Naive B cell (primary cell): ENCODE measurements at regions not wholly inside any gene's neighbourhood (a gene's known extent, or its start where the extent isn't known, plus 50 kb on each side); places are given as distances from the start of the nearest gene placed in this dataset.

Experiments
- ATAC-seq, 2 donors: fragments of 150-1000 bp; cut with Tn5 transposase; 2 replicates each; pipeline ENCODE4 v1.10.0; 2021; ENCODE audit warnings: low read depth in 2 of 2, mild to moderate bottlenecking in 2 of 2, moderate library complexity in 2 of 2
- DNase-seq: peaks from one replicate; pipeline ENCODE4 v3.0.0; 2022
- H3K27ac Mint-ChIP-seq, 6 donors: one replicate each; pipeline ENCODE4 v1.8.0; 2020 to 2022; ENCODE audit warnings: mild to moderate bottlenecking in 6 of 6, mixed read lengths in 6 of 6, moderate library complexity in 5 of 6, inconsistent platforms in 2 of 6
- H3K27me3 Mint-ChIP-seq, 3 donors: one replicate each; pipeline ENCODE4 v1.8.0; 2021 to 2022; ENCODE audit warnings: mixed read lengths in 3 of 3, mild to moderate bottlenecking in 1 of 3
- H3K36me3 Mint-ChIP-seq, 2 donors: one replicate each; pipeline ENCODE4 v1.8.0; 2020 to 2022; ENCODE audit warnings: mixed read lengths in 2 of 2, inconsistent platforms in 1 of 2, mild to moderate bottlenecking in 1 of 2
- H3K4me1 Mint-ChIP-seq, 3 donors: one replicate each; pipeline ENCODE4 v1.8.0; 2020 to 2022; ENCODE audit warnings: mixed read lengths in 3 of 3, inconsistent platforms in 1 of 3, mild to moderate bottlenecking in 1 of 3, moderate library complexity in 1 of 3
- H3K4me3 Mint-ChIP-seq, 8 donors: one replicate each; pipeline ENCODE4 v1.8.0; 2020 to 2022; ENCODE audit warnings: mild to moderate bottlenecking in 8 of 8, mixed read lengths in 8 of 8, moderate library complexity in 8 of 8, inconsistent platforms in 2 of 8
- H3K9me3 Mint-ChIP-seq, 7 donors: one replicate each; pipeline ENCODE4 v1.8.0; 2020 to 2022; ENCODE audit warnings: mixed read lengths in 7 of 7, mild to moderate bottlenecking in 5 of 7, inconsistent platforms in 2 of 7, moderate library complexity in 1 of 7

DNA sequence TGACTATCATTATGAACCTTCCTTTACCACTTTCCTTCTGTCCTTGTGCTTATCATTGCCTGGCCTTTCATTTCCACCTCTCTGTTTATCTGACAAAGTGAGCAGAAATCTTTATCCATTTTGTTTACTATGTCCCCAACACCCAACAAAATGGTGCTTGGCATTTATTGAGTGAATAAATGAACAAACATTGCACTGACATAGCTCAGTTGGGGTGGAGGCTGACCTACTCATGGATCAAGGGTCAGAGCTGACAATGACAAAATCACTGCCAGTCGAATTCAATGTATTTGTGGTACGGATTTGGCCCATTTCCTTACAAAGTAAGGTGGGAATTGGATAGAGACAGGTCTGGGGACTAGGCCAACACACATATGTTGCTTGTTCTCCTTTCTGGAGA, 257.4 kb upstream of the PLXNA2 start:
- H3K27me3 Mint-ChIP-seq, result peaks cover 3 to 15% (median 7%) of the 10 kb centered on the region in 3 donors
- H3K9me3 Mint-ChIP-seq, result peaks cover 0 to 4% (median 0%) of the 10 kb centered on the region in 7 donors
- no peak for ATAC-seq

DNA sequence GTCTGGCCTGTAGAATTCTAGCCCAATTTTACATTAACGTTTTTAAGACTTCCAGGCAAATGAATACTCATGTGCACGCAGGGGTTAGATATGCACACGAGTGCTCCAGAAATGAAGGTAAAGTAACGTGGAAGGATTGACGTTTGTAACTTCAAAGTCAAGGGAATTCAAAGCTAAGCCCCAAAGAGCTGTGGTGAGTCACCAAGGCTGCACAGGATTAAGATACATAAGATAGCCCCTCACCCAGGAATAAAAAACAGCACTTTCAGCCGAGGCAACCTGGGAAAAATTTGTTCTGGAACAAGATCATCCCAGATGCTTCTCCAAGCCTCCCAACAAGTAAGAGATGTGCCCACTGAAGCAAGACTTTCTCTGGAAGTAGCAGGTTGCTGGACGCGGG, 259.6 kb upstream of the PLXNA2 start:
- no peaks in the 10 kb centered on the region for H3K36me3 Mint-ChIP-seq
- peaks cover 3 to 12% (median 9%) of the 10 kb centered on the region in 3 donors for H3K27me3 Mint-ChIP-seq
- ATAC-seq, result no peak
- DNase-seq, result no peak
- no peaks in the 10 kb centered on the region for H3K4me1 Mint-ChIP-seq
- H3K27ac Mint-ChIP-seq, result no peak overlapping the region
- peaks cover 0 to 1% (median 0%) of the 10 kb centered on the region in 7 donors for H3K9me3 Mint-ChIP-seq
- no peak overlapping the region for H3K4me3 Mint-ChIP-seq

More for the DNA sequence above, 257.4 kb upstream of the PLXNA2 start:
- no peak overlapping the region for H3K4me3 Mint-ChIP-seq
- no peak for DNase-seq
- H3K36me3 Mint-ChIP-seq, result no peaks in the 10 kb centered on the region
- H3K4me1 Mint-ChIP-seq, result no peaks in the 10 kb centered on the region
- no peak overlapping the region for H3K27ac Mint-ChIP-seq

DNA sequence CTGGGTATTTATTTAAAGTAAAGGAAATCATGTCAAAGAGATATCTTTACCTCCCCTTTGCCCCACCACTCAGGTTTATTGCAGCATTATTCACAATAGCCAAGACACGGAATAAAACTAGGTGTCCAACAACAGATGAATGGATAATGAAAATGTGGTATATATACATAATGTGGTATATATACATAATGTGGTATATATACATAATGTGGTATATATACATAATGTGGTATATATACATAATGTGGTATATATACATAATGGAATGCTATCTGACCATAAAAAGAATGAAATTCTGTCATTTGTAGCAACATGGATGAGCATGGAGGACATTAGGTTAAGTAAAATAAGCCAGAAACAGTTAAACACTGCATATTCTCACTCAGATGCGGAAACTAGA, 262.6 kb upstream of the PLXNA2 start:
- Mint-ChIP-seq H3K9me3 (no peaks in the 10 kb centered on the region), H3K27me3 (peaks cover 0 to 5% (median 0%) of the 10 kb centered on the region in 3 donors), H3K4me3 (no peak overlapping the region), H3K4me1 (no peaks in the 10 kb centered on the region), H3K36me3 (no peaks in the 10 kb centered on the region), H3K27ac (no peak overlapping the region)
- DNase-seq (no peak), ATAC-seq (no peak)

DNA sequence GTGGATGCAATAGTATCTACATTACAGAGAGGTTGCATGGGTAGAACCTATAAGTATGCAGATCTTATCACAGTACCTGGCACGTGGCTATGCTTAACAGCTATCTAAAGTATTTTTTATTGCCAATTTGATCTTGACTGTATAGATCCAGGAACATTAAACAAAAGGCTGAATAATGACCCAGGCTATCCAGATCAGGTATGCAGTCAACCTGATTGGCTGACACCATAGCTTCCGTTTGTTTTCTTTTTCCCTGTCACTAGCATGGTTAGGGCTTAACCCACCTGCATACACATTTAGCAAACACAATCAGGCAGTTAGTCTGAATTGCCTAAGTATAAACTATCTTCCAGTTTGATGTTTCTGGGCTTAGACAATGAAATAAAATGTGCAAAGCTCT, 264.9 kb upstream of the PLXNA2 start:
- H3K36me3 Mint-ChIP-seq, result no peaks in the 10 kb centered on the region
- H3K27me3 Mint-ChIP-seq, result peaks cover 0 to 5% (median 0%) of the 10 kb centered on the region in 3 donors
- no peaks in the 10 kb centered on the region for H3K4me1 Mint-ChIP-seq
- no peak overlapping the region for H3K4me3 Mint-ChIP-seq
- H3K9me3 Mint-ChIP-seq, result no peaks in the 10 kb centered on the region
- H3K27ac Mint-ChIP-seq, result no peak overlapping the region
- ATAC-seq (no peak), DNase-seq (no peak)

DNA sequence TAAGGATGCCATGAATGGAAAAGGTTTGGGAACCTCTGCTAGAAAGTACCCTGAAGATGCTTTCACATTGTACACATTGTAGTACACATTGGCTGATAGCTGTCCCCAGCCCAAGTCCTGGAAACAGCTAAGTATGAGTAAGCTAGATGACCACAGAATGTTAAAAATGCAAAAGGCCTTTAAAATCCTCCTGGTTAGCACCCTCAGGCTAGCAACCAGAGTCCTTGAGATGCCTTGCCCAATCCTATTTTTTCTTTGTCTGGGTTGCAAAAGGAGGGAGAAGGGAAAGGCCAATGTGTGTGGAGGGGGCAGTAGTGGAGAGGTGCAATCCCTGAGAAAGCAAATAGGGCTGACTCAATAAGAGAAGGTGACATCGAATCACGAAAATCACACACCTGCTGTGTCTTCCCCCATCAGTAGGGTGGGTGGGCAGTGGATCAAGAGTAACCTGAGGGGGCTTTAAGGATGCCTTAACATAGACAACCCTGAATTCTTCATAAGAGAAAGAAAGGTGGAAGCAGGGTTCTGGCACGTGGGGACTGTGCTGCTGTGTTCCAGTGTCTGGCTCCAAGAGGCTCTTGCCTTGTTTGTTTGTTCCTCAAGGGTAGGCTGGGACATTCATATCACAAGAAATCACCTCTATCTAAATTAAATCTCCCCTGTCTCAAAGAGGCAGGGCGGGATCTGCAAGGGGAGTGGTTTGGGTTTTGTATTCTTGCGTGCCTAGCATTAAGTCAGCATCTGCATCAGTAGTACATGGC, 266.2 kb upstream of the PLXNA2 start:
- Mint-ChIP-seq H3K4me1 (no peaks in the 10 kb centered on the region), H3K9me3 (peaks cover 0 to 4% (median 0%) of the 10 kb centered on the region in 7 donors), H3K27ac (no peak overlapping the region)

DNA sequence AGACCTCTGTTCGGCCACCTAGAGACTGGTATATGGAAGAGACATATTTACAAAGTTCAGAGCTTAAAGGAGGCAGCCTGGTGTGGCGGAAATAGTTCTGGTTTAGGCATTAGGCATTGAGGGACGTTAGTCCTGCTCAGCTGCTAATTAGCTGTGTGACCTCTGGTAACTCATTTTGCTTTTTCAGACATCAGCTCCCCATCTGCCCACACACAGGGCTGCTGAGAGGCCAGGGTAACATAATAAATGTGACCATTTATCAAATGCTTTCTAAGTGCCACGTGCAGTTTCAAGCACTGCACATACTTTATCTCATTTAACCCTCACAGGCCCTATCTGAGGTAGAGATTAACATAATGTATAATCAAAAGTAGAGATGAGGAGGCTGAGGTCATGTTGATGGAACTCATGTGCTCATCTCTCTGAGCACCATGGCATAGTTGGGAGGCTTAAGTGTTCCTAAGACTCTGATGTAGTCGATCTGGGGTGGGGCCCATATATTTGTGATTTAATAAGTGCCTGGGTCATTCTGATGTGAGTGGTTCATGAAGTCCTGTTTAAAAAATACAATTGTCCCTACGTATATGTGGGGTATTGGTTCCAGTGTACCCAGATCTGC, 267.2 kb upstream of the PLXNA2 start:
- no peak overlapping the region for H3K4me3 Mint-ChIP-seq
- H3K9me3 Mint-ChIP-seq, result peaks cover 0 to 4% (median 2%) of the 10 kb centered on the region in 7 donors
- H3K36me3 Mint-ChIP-seq, result no peaks in the 10 kb centered on the region
- no peak overlapping the region for H3K27ac Mint-ChIP-seq
- no peak for DNase-seq
- H3K27me3 Mint-ChIP-seq, result peaks cover 0 to 5% (median 0%) of the 10 kb centered on the region in 3 donors
- no peak for ATAC-seq
- H3K4me1 Mint-ChIP-seq, result no peaks in the 10 kb centered on the region

More for the DNA sequence above, 266.2 kb upstream of the PLXNA2 start:
- no peak overlapping the region for H3K4me3 Mint-ChIP-seq
- H3K27me3 Mint-ChIP-seq, result peaks cover 0 to 5% (median 0%) of the 10 kb centered on the region in 3 donors
- no peak for ATAC-seq
- H3K36me3 Mint-ChIP-seq, result no peaks in the 10 kb centered on the region
- no peak for DNase-seq

DNA sequence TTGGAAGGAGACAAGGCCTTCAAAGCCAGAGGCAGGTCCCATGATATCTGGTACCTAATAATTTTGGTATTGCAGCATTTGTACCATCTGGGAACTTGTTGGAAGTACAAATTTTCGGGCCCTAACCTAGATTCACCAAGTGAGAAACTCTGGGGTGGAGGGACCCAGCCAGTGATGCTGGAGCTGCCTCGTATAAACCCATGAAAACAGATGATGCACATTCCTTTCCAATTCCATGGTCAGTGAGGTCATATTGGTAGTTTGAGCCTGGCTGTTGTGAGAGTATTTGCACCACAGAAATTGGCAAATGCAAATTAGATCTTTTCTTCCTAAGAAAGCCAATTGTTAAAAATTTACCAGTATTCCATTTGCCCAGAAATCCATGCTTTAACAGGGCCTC, 269.6 kb upstream of the PLXNA2 start:
- H3K4me1 Mint-ChIP-seq, result no peaks in the 10 kb centered on the region
- no peak overlapping the region for H3K4me3 Mint-ChIP-seq
- H3K27ac Mint-ChIP-seq, result no peak overlapping the region
- DNase-seq, result no peak
- no peaks in the 10 kb centered on the region for H3K36me3 Mint-ChIP-seq
- H3K9me3 Mint-ChIP-seq, result peaks cover 6 to 15% (median 9%) of the 10 kb centered on the region in 7 donors
- H3K27me3 Mint-ChIP-seq, result no peaks in the 10 kb centered on the region
- no peak for ATAC-seq

DNA sequence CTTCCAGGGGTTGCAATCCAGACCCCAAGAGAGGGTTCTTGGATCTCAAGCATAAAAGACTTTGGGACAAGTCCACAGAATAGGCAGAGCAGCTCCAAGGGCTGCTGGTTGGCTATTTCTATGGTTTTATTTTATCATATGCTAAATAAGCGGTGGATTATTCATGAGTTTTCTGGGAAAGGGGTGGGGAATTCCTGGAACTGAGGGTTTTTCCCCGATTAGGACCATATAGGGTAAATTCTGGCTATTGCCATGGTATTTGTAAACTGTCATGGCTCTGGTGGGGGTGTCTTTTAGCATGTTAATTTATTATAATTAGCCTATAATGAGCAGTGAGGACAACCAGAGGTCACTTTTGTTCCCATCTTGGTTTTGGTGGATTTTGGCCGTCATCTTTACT, 270.9 kb upstream of the PLXNA2 start:
- no peaks in the 10 kb centered on the region for H3K27me3 Mint-ChIP-seq
- peaks cover 6 to 15% (median 9%) of the 10 kb centered on the region in 7 donors for H3K9me3 Mint-ChIP-seq
- DNase-seq (no peak), ATAC-seq (no peak)
- no peaks in the 10 kb centered on the region for H3K4me1 Mint-ChIP-seq
- H3K36me3 Mint-ChIP-seq, result no peaks in the 10 kb centered on the region
- H3K27ac Mint-ChIP-seq, result no peak overlapping the region
- H3K4me3 Mint-ChIP-seq, result no peak overlapping the region

DNA sequence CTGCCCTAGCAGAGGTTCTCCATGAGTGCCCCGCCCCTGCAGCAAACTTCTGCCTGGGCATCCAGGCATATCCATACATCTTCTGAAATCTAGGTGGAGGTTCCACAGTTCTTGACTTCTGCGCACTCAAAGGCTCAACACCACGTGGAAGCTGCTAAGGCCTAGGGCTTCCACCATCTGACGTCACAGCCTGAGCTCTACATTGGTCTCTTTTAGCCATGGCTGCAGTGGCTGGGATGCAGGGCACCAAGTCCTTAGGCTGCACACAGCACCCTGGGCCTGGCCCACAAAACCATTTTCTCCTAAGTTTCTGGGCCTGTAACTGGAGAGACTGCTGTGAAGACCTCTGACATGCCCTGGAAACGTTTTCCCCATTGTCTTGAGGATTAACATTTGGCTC, 272.6 kb upstream of the PLXNA2 start:
- Mint-ChIP-seq H3K9me3 (peaks cover 6 to 15% (median 9%) of the 10 kb centered on the region in 7 donors), H3K27ac (peak overlapping the region in 1 of 6 donors; percentile 45), H3K4me3 (no peak overlapping the region), H3K27me3 (no peaks in the 10 kb centered on the region), H3K36me3 (no peaks in the 10 kb centered on the region), H3K4me1 (no peaks in the 10 kb centered on the region)
- ATAC-seq (no peak), DNase-seq (no peak)

DNA sequence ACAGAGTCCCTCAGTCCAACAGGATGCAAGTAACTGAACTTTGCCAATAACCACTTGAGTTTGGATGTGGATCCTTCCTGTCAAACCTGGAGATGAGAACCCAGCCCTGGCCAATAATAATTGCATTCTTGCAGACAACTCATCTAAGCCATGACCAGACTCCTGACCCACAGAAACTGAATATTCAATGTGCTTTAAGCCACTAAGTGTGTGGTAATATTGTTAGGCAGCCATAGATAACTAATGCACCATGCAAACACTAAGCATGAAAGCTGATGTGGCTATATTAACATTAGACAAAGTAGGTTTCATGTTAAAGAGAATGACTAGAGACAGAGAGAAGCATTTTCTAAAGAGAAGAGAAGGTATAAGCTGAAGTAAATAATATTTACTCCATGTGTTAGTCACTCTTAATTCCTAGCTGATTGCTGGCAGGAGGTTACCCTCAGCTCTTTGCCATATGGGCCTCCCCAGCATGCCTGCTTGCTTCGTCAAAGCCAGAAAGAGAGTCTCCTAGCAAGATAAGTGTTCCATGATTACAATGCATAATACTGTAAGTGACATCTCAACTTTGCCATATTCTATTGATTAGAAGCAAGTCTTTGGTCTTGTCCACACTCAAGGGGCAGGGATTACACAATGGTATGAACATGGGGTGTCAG, 276.4 kb upstream of the PLXNA2 start:
- DNase-seq (no peak), ATAC-seq (no peak)
- no peak overlapping the region for H3K27ac Mint-ChIP-seq
- no peaks in the 10 kb centered on the region for H3K4me1 Mint-ChIP-seq
- H3K27me3 Mint-ChIP-seq, result no peaks in the 10 kb centered on the region
- no peaks in the 10 kb centered on the region for H3K36me3 Mint-ChIP-seq
- H3K9me3 Mint-ChIP-seq, result peaks cover 6 to 12% (median 8%) of the 10 kb centered on the region in 7 donors
- H3K4me3 Mint-ChIP-seq, result no peak overlapping the region

DNA sequence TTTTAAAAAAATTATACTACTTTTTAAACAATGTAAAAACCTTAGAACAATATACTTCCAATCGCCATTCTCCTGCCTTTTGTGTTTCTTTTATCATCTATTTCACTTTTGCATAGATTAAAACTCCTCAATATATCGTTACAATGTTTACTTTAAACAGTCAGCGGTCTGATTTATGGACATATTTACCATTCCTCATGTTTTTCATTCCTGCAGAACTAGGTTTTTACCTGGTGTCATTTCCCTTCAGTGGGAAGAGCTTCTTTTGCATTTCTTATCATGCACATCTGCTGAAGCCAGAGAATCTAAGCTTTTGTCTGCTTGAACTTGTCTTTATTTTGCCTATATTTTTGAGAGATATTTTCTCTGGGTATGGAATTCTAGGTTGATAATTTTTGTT, 277.4 kb upstream of the PLXNA2 start:
- Mint-ChIP-seq H3K27ac (no peak overlapping the region), H3K4me1 (no peaks in the 10 kb centered on the region), H3K27me3 (no peaks in the 10 kb centered on the region), H3K9me3 (peaks cover 6 to 11% (median 8%) of the 10 kb centered on the region in 7 donors), H3K36me3 (no peaks in the 10 kb centered on the region), H3K4me3 (no peak overlapping the region)
- ATAC-seq, result no peak
- no peak for DNase-seq

DNA sequence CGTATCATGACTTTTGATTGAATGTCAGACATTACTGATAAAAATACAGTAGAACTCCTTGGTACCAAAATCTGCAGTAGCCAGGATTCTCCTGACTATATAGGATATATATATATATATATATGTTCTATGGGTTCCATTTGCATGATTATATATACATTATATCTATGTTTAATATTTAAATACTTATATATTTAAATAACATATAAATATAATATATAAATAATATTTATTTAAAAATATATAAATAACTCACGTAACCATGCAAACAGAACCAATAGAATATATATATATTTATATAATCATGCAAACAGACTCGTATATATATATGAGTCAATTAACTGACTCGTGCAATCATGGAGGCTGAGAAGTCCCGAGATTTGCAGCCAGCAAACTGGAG, 278.8 kb upstream of the PLXNA2 start:
- ATAC-seq, result no peak
- Mint-ChIP-seq H3K4me3 (peak overlapping the region in 1 of 8 donors; percentile 63), H3K4me1 (no peaks in the 10 kb centered on the region), H3K27ac (no peak overlapping the region), H3K27me3 (no peaks in the 10 kb centered on the region), H3K9me3 (peaks cover 0 to 4% (median 2%) of the 10 kb centered on the region in 7 donors), H3K36me3 (no peaks in the 10 kb centered on the region)
- no peak for DNase-seq

DNA sequence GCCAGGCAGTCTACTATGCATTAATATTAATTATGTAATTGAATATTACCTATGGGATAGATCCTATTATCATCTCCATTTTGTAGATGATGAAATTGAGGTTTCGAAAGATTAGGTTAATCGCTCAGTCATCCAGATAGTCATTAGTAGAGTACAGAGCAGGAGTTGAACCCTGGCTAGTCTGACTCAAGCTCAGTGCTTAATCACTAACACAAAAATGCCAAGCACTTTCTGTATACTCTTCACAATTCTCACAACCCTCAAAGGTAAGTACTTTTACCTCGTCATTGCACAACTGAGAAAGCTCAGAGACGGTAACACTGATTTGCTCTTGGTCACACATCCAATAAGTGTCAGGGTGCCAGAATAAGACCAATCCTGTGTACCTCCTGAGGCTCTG, 280.2 kb upstream of the PLXNA2 start:
- DNase-seq, result no peak
- H3K4me3 Mint-ChIP-seq, result no peak overlapping the region
- H3K4me1 Mint-ChIP-seq, result no peaks in the 10 kb centered on the region
- H3K27ac Mint-ChIP-seq, result no peak overlapping the region
- peaks cover 0 to 2% (median 0%) of the 10 kb centered on the region in 7 donors for H3K9me3 Mint-ChIP-seq
- no peak for ATAC-seq
- H3K27me3 Mint-ChIP-seq, result no peaks in the 10 kb centered on the region
- H3K36me3 Mint-ChIP-seq, result no peaks in the 10 kb centered on the region

DNA sequence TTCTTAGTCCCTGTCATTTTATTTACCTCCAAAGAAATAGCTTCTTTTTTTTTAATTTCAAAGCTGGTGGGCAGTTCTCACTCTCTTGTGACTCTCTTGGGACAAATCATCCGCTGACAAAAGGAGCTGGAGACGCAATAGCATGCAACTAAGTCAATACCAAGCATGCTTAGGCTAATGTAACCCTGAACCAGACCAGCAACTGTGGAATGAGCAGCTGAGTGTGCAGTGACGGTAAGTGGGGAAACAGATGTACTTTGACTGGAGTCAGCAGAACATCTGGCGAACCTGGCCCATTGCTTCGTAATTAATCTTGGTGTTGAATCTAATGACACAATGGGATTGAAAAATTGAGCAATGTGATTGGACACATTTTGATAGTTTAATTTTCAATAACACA, 280.7 kb upstream of the PLXNA2 start:
- no peak for ATAC-seq

More for the DNA sequence above, 280.7 kb upstream of the PLXNA2 start:
- Mint-ChIP-seq H3K36me3 (no peaks in the 10 kb centered on the region), H3K27me3 (no peaks in the 10 kb centered on the region), H3K27ac (no peak overlapping the region), H3K4me3 (peak overlapping the region in 1 of 8 donors; percentile 42), H3K4me1 (no peaks in the 10 kb centered on the region), H3K9me3 (peaks cover 0 to 2% (median 0%) of the 10 kb centered on the region in 7 donors)
- no peak for DNase-seq
